Stomach (tissue), 8 donors: ENCODE measurements at regions not wholly inside any gene's neighbourhood (a gene's known extent, or its start where the extent isn't known, plus 50 kb on each side); places are given as distances from the start of the nearest gene placed in this dataset.

Experiments used
- DNase-seq, 2 donors: peaks; one replicate each; pipeline versions ENCODE4 v3.0.0 to v3.0.0-alpha.2; 2013 to 2019
- H3K27ac ChIP-seq, 5 donors: fragments of 200-600 bp in 4 of 5; sonication (generic) in 4 of 5; one replicate each; pipeline ENCODE4 v1.5.1; 2013 to 2019; ENCODE audit warnings: mild to moderate bottlenecking in 1 of 5, moderate library complexity in 1 of 5
- H3K27me3 ChIP-seq, 3 donors: fragments of 200-600 bp; sonication (generic); one replicate each; pipeline ENCODE4 v1.5.1; 2017 to 2019; ENCODE audit warnings: mixed run types in 1 of 3
- H3K36me3 ChIP-seq, 4 donors: fragments of 200-600 bp; sonication (generic); 1 replicate in 3 of 4; 2 replicates in 1 of 4; pipeline ENCODE4 v1.5.1; 2016 to 2019
- H3K4me1 ChIP-seq, 4 donors: fragments of 200-600 bp; sonication (generic); one replicate each; pipeline ENCODE4 v1.5.1; 2016 to 2019
- H3K4me3 ChIP-seq, 4 donors: fragments of 200-600 bp; sonication (generic) in 3 of 4; one replicate each; pipeline ENCODE4 v1.5.1; 2016 to 2019; ENCODE audit warnings: mild to moderate bottlenecking in 1 of 4
- H3K9me3 ChIP-seq, 4 donors: fragments of 200-600 bp; sonication (generic); one replicate each; pipeline ENCODE4 v1.5.1; 2016 to 2019
- EP300 ChIP-seq: sonication (generic); formaldehyde crosslinking; IDR thresholded peaks from one replicate; pipeline ENCODE4 v1.6.1; 2017; ENCODE audit warnings: antibody characterized with exemption
- POLR2A ChIP-seq, 4 donors: fragments of 450-650 bp; IDR thresholded peaks; one replicate each; pipeline ENCODE4 v1.6.1; 2016; ENCODE audit warnings: antibody characterized with exemption in 4 of 4, control low read depth in 2 of 4, mild to moderate bottlenecking in 1 of 4, moderate library complexity in 1 of 4
- POLR2AphosphoS5 ChIP-seq, 3 donors: sonication (generic); formaldehyde crosslinking; IDR thresholded peaks; one replicate each; pipeline ENCODE4 v1.6.1; 2016; ENCODE audit warnings: antibody characterized with exemption in 3 of 3
- WGBS, 5 donors: extraction: QIAGEN DNeasy Blood & Tissue Kit in 3 of 5; methylation state at CpG; one replicate each; pipeline versions ENCODE4 v1.1.5 to v1.1.7; 2013 to 2018; 5-methylcytosine and 5-hydroxymethylcytosine counted together
- intact Hi-C: fragments of 100-400 bp; cut with DNase I; formaldehyde crosslinking; loops from one replicate; pipeline ENCODE4 v1.15.1; 2023; ENCODE audit warnings: low total_unique reads
- TF ChIP-seq, protein P1 (sequence below), 7 experiments: fragments of 450-650 bp in 4 of 7; fragments of 200-600 bp in 3 of 7; sonication (generic) in 3 of 7; IDR thresholded peaks; one replicate each; pipeline ENCODE4 v1.5.1; 2016 to 2019; ENCODE audit warnings: antibody characterized with exemption in 7 of 7, control low read depth in 2 of 7, mild to moderate bottlenecking in 1 of 7
- donor health status: healthy with polysubstance abuse.
- donor health status: Bipolar disorder and iron deficiency.
- donor health status: healthy.

DNA sequence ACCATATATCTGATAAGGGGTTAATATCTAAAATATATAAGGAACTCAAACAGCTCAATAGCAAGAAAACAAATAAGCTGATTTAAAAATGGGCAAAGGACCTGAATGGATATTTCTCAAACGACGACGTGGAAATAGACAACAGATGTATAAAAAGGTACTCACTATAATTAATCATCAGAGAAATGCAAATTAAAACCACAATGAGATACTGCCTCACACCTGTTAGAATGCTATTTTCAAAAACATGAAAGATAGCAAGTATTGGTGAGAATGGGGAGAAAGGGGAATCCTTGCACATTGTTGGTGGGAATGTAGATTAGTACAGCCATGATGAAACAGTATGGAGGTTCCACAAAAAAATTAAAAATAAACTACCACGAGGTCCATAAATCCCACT, 163.2 kb downstream of the DKK1 start:
- Histone ChIP-seq H3K9me3 (no peaks in the 10 kb centered on the region), H3K4me3 (no peak overlapping the region), H3K36me3 (no peaks in the 10 kb centered on the region), H3K27ac (no peak overlapping the region), H3K27me3 (no peaks in the 10 kb centered on the region), H3K4me1 (no peaks in the 10 kb centered on the region)
- WGBS, 5 donors, result 39 to 65% (median 47%) methylated on average over 4 of the region's 4 CpGs
- DNase-seq, result no peak
- intact Hi-C loops, result no loop called here
- TF ChIP-seq, protein P1, sequence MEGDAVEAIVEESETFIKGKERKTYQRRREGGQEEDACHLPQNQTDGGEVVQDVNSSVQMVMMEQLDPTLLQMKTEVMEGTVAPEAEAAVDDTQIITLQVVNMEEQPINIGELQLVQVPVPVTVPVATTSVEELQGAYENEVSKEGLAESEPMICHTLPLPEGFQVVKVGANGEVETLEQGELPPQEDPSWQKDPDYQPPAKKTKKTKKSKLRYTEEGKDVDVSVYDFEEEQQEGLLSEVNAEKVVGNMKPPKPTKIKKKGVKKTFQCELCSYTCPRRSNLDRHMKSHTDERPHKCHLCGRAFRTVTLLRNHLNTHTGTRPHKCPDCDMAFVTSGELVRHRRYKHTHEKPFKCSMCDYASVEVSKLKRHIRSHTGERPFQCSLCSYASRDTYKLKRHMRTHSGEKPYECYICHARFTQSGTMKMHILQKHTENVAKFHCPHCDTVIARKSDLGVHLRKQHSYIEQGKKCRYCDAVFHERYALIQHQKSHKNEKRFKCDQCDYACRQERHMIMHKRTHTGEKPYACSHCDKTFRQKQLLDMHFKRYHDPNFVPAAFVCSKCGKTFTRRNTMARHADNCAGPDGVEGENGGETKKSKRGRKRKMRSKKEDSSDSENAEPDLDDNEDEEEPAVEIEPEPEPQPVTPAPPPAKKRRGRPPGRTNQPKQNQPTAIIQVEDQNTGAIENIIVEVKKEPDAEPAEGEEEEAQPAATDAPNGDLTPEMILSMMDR (IDR thresholded peaks at IDR 0.05), result no peak
- TF ChIP-seq POLR2A (IDR thresholded peaks at IDR 0.05) (no peak), POLR2AphosphoS5 (IDR thresholded peaks at IDR 0.05) (no peak), EP300 (no peak)

DNA sequence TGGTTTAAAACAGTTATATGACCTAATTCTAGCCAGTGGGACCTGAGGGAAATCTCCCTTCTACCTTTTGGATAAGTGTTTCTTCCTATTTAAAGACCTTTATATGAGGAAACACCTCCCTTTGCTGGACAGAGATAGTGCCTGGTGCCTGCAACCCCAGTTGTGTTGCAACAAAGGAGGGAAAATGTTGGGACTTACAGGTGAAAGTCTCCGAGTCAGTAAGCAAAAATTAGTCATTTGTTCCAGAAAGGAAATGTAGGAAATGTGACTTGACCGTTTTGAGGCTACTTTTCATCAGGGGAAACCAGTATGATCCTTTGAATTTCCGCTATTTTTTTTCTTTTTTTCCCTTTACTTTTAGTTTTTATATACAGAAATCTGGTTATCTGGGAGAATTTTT, 165.5 kb downstream of the DKK1 start:
- TF ChIP-seq, protein P1 (IDR thresholded peaks at IDR 0.05), result no peak
- TF ChIP-seq EP300, result no peak
- no peak for TF ChIP-seq POLR2A (IDR thresholded peaks at IDR 0.05)
- no peak for TF ChIP-seq POLR2AphosphoS5 (IDR thresholded peaks at IDR 0.05)
- no peaks in the 10 kb centered on the region for H3K27me3 ChIP-seq
- intact Hi-C loops, result no loop called here
- no peaks in the 10 kb centered on the region for H3K9me3 ChIP-seq
- H3K4me1 ChIP-seq, result no peaks in the 10 kb centered on the region
- WGBS, 5 donors, result 61 to 68% (median 64%) methylated on average over 3 of the region's 3 CpGs
- H3K4me3 ChIP-seq, result no peak overlapping the region
- H3K27ac ChIP-seq, result no peak overlapping the region
- no peak for DNase-seq
- no peaks in the 10 kb centered on the region for H3K36me3 ChIP-seq

DNA sequence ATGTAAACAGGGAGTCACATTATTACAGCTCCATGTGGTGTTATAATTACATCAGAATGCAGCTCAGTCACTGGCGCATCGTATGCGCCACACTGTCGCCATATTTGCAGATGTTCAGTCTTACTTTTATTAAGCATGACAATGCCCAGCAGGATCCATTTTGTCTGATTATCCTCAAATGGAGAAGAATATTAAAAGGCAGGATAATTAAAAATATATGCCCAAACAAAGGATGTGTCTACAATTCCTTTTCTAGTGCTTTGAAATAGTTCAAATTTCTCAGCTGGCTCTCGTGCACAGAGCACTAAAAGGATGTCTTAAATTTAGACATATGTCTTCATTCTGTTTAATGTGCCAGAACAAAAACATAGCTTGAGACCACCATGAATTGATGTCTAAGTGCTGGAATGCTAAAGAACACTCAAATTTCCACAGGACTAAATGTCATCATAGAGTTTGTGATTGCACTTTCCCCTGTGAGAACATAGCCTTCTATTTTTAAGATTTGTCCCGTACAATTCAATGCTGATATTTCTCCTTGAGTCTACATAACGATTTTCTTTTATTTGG, 168.0 kb downstream of the DKK1 start:
- Histone ChIP-seq H3K9me3 (no peaks in the 10 kb centered on the region), H3K4me1 (no peaks in the 10 kb centered on the region), H3K36me3 (no peaks in the 10 kb centered on the region), H3K27ac (no peak overlapping the region), H3K27me3 (no peaks in the 10 kb centered on the region), H3K4me3 (no peak overlapping the region)
- TF ChIP-seq, protein P1 (IDR thresholded peaks at IDR 0.05), result no peak
- TF ChIP-seq EP300, result no peak
- no peak for TF ChIP-seq POLR2A (IDR thresholded peaks at IDR 0.05)
- intact Hi-C loops, result no loop called here
- no peak for DNase-seq
- 87 to 91% (median 89%) methylated on average over 7 of the region's 7 CpGs for WGBS, 5 donors

DNA sequence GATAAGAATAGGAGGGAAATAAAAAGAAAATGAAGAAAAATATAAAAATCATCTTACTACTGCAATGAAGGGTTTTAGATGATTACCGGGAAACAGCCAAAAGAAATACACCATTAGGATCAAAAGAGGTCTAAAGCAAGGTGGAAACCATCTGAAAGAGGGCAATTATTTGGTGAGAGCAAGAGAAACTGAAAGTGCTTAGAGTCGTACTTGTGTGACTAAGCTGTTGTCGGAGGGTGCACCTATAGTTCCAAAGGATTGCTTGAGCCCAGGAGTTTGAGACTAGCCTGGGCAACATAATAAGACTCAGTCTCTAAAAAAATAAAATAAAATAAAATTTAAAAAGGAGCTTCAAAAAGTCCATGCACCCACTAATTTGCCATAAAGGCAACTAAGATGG, 169.5 kb downstream of the DKK1 start:
- Histone ChIP-seq H3K4me3 (no peak overlapping the region), H3K9me3 (no peaks in the 10 kb centered on the region), H3K27me3 (no peaks in the 10 kb centered on the region), H3K4me1 (no peaks in the 10 kb centered on the region), H3K36me3 (no peaks in the 10 kb centered on the region), H3K27ac (no peak overlapping the region)
- no peak for DNase-seq
- TF ChIP-seq POLR2AphosphoS5 (IDR thresholded peaks at IDR 0.05) (no peak), POLR2A (IDR thresholded peaks at IDR 0.05) (no peak), EP300 (no peak)
- TF ChIP-seq, protein P1 (IDR thresholded peaks at IDR 0.05), result no peak
- WGBS, 5 donors, result 71 to 85% (median 82%) methylated on average over 3 of the region's 3 CpGs
- intact Hi-C loops, result no loop called here
